Mesenchymal stem cell (in vitro differentiated cells and primary cell): ENCODE measurements at regions not wholly inside any gene's neighbourhood (a gene's known extent, or its start where the extent isn't known, plus 50 kb on each side); places are given as distances from the start of the nearest gene placed in this dataset.

ENCODE experiments used
- DNase-seq: peaks from one replicate; pipeline ENCODE4 v3.0.0-alpha.2; 2013
- H2AFZ ChIP-seq: one replicate; pipeline ENCODE4 v1.6.1; 2013; ENCODE audit warnings: low read depth, mild to moderate bottlenecking, control low read depth, inconsistent platforms, low read length, moderate library complexity
- H2AK5ac ChIP-seq: 2 replicates; pipeline ENCODE4 v1.6.1; 2013; ENCODE audit warnings: low read length, moderate library complexity, mild to moderate bottlenecking, inconsistent platforms; ENCODE audit not compliant: severe bottlenecking
- H2BK120ac ChIP-seq: one replicate; pipeline ENCODE4 v1.6.1; 2013; ENCODE audit warnings: low read depth, mild to moderate bottlenecking, inconsistent platforms, low read length, moderate library complexity
- H2BK12ac ChIP-seq, 2 experiments: one replicate each; pipeline ENCODE4 v1.6.1; 2013; ENCODE audit warnings: inconsistent platforms in 2 of 2, low read length in 2 of 2, mild to moderate bottlenecking in 2 of 2, moderate library complexity in 2 of 2, control low read depth in 1 of 2
- H2BK15ac ChIP-seq: one replicate; pipeline ENCODE4 v1.6.1; 2013; ENCODE audit warnings: mild to moderate bottlenecking, low read depth, inconsistent platforms; ENCODE audit not compliant: poor library complexity, severe bottlenecking
- H2BK5ac ChIP-seq: 2 replicates; pipeline ENCODE4 v1.6.1; 2013; ENCODE audit warnings: low read depth, mild to moderate bottlenecking, low read length, control low read depth, inconsistent platforms; ENCODE audit not compliant: poor library complexity, severe bottlenecking
- H3K14ac ChIP-seq, 2 experiments: one replicate each; pipeline ENCODE4 v1.6.1; 2013; ENCODE audit warnings: inconsistent platforms in 2 of 2, low read length in 2 of 2, control low read depth in 1 of 2, mild to moderate bottlenecking in 1 of 2, moderate library complexity in 1 of 2
- H3K18ac ChIP-seq, 2 experiments: one replicate each; pipeline ENCODE4 v1.6.1; 2013; ENCODE audit warnings: inconsistent platforms in 2 of 2, low read length in 2 of 2, control low read depth in 1 of 2, low read depth in 1 of 2, mild to moderate bottlenecking in 1 of 2
- H3K23ac ChIP-seq, 2 experiments: one replicate each; pipeline ENCODE4 v1.6.1; 2013; ENCODE audit warnings: inconsistent platforms in 2 of 2, low read length in 2 of 2, mild to moderate bottlenecking in 2 of 2, moderate library complexity in 2 of 2, control low read depth in 1 of 2
- H3K27ac ChIP-seq: 2 replicates; pipeline ENCODE4 v1.5.1; 2013; ENCODE audit warnings: mild to moderate bottlenecking, moderate library complexity, low read length, control low read depth, inconsistent platforms; ENCODE audit not compliant: poor library complexity, severe bottlenecking
- H3K27me3 ChIP-seq, 2 experiments: 2 replicates each; pipeline versions ENCODE4 v1.6.1 to v1.7.0; 2013; ENCODE audit warnings: low read length in 2 of 2, mild to moderate bottlenecking in 2 of 2, moderate library complexity in 2 of 2, control low read depth in 1 of 2, inconsistent platforms in 1 of 2; ENCODE audit not compliant: control insufficient read depth in 1 of 2, insufficient read depth in 1 of 2
- H3K36me3 ChIP-seq, 2 experiments: 2 replicates each; pipeline versions ENCODE4 v1.6.1 to v1.7.0; 2013; ENCODE audit warnings: low read length in 2 of 2, control low read depth in 1 of 2, inconsistent platforms in 1 of 2, low read depth in 1 of 2, mild to moderate bottlenecking in 1 of 2; ENCODE audit not compliant: insufficient read depth in 2 of 2, control insufficient read depth in 1 of 2
- H3K4ac ChIP-seq, 2 experiments: one replicate each; pipeline ENCODE4 v1.6.1; 2013; ENCODE audit warnings: inconsistent platforms in 2 of 2, low read length in 2 of 2, mild to moderate bottlenecking in 2 of 2, moderate library complexity in 2 of 2, control low read depth in 1 of 2, low read depth in 1 of 2
- H3K4me1 ChIP-seq: 2 replicates; pipeline ENCODE4 v1.6.1; 2013; ENCODE audit warnings: low read depth, low read length, control low read depth; ENCODE audit not compliant: control insufficient read depth, insufficient read depth
- H3K4me2 ChIP-seq: 2 replicates; pipeline ENCODE4 v1.6.1; 2013; ENCODE audit warnings: low read length, mild to moderate bottlenecking, inconsistent platforms; ENCODE audit not compliant: poor library complexity, severe bottlenecking
- H3K4me3 ChIP-seq, 2 experiments: 2 replicates each; pipeline versions ENCODE4 v1.5.1 to v1.7.0; 2013; ENCODE audit warnings: low read length in 2 of 2, mild to moderate bottlenecking in 2 of 2, control low read depth in 1 of 2, low read depth in 1 of 2; ENCODE audit not compliant: insufficient read depth in 1 of 2
- H3K79me1 ChIP-seq: replicated peaks from 2 replicates; pipeline ENCODE4 v1.6.1; 2013; ENCODE audit warnings: mild to moderate bottlenecking, control low read depth, low read length, inconsistent platforms; ENCODE audit not compliant: poor library complexity, severe bottlenecking
- H3K9ac ChIP-seq: 2 replicates; pipeline ENCODE4 v1.7.0; 2013; ENCODE audit warnings: mild to moderate bottlenecking, low read length, moderate library complexity
- H3K9me3 ChIP-seq: 2 replicates; pipeline ENCODE4 v1.7.0; 2013; ENCODE audit warnings: mild to moderate bottlenecking, low read length; ENCODE audit not compliant: control insufficient read depth
- H4K8ac ChIP-seq: one replicate; pipeline ENCODE4 v1.6.1; 2013; ENCODE audit warnings: inconsistent platforms, mild to moderate bottlenecking, low read length, moderate library complexity
- H4K91ac ChIP-seq: one replicate; pipeline ENCODE4 v1.6.1; 2013; ENCODE audit warnings: mild to moderate bottlenecking, low read length, inconsistent platforms
- WGBS: methylation state at CpG from one replicate; pipeline ENCODE4 v1.1.7; 2013; ENCODE audit warnings: mixed read lengths; 5-methylcytosine and 5-hydroxymethylcytosine counted together

DNA sequence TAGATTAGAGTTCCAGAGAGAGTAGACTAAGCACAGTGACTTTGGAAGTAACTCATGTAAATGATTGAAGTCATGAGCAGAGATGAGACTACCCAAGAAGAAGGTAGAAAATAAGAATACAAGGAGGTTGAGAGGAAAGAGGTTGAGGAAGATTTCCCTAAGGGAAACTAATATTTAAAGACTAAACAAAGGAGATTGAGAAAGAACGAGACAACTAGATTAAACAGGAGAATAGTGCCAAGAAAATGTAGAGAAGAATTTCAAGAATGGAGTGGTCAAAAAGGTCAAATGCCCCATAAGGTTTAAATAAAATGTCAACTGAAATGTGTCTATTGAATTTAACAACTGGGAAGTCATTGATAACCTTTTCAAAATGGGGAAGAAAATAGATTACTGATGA is 59.0 kb downstream of the RPS29 start:
- Histone ChIP-seq H2BK120ac (no peak overlapping the region), H3K4me1 (no peaks in the 10 kb centered on the region)
- WGBS = 41% methylated on average over 1 of the region's 1 CpG

DNA sequence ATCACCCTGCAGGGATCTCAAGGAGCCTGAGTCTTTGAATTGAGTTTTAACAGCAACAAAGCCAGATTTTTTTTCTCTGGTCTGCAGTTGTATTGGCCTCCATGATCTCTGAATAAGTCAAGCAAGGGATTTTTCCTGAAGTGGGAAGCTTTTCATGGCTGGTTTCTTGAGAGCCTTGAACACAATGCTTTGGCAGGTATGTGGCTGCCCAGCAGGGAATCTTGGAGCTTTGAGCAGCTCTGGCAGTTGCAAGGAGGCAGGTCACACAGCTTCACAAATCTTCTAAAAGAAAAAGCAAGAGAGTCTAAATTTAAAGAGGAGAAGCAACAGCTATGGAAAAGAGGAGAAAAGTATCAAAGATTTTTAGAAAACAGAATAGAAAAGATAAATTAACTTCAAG is 60.1 kb downstream of the RPS29 start:
- H2BK5ac ChIP-seq = no peak overlapping the region
- no peak overlapping the region for H3K27ac ChIP-seq
- H2AK5ac ChIP-seq = no peak overlapping the region
- H4K8ac ChIP-seq = no peak overlapping the region
- peaks cover 5% of the 10 kb centered on the region for H3K9me3 ChIP-seq
- H3K79me1 ChIP-seq = no peaks in the 10 kb centered on the region
- H2BK12ac ChIP-seq = no peak overlapping the region
- H3K4ac ChIP-seq = no peak overlapping the region
- no peak overlapping the region for H2AFZ ChIP-seq
- no peak overlapping the region for H3K14ac ChIP-seq
- no peaks in the 10 kb centered on the region for H3K4me1 ChIP-seq
- H4K91ac ChIP-seq = no peak overlapping the region
- H3K23ac ChIP-seq = no peak overlapping the region
- peaks cover 4 to 18% of the 10 kb centered on the region in 2 experiments for H3K27me3 ChIP-seq
- H3K36me3 ChIP-seq = no peaks in the 10 kb centered on the region
- no peak overlapping the region for H3K9ac ChIP-seq
- DNase-seq = no peak
- no peak overlapping the region for H2BK15ac ChIP-seq
- no peak overlapping the region for H3K4me2 ChIP-seq
- no peak overlapping the region for H3K4me3 ChIP-seq
- no peak overlapping the region for H2BK120ac ChIP-seq
- H3K18ac ChIP-seq = no peak overlapping the region

More for the DNA sequence above, 59.0 kb downstream of the RPS29 start:
- no peak overlapping the region for H3K23ac ChIP-seq
- H3K36me3 ChIP-seq = no peaks in the 10 kb centered on the region
- no peak overlapping the region for H2BK5ac ChIP-seq
- DNase-seq = no peak
- no peak overlapping the region for H4K8ac ChIP-seq
- H3K9ac ChIP-seq = no peak overlapping the region
- H4K91ac ChIP-seq = no peak overlapping the region
- H3K79me1 ChIP-seq = no peaks in the 10 kb centered on the region
- no peak overlapping the region for H2BK12ac ChIP-seq
- no peak overlapping the region for H2AFZ ChIP-seq
- no peak overlapping the region for H3K18ac ChIP-seq
- no peak overlapping the region for H3K4ac ChIP-seq
- no peak overlapping the region for H3K4me2 ChIP-seq
- peaks cover 5% of the 10 kb centered on the region for H3K9me3 ChIP-seq
- H2AK5ac ChIP-seq = no peak overlapping the region
- no peak overlapping the region for H3K14ac ChIP-seq
- no peak overlapping the region for H3K27ac ChIP-seq
- no peak overlapping the region for H2BK15ac ChIP-seq
- H3K27me3 ChIP-seq = peaks cover 0 to 14% of the 10 kb centered on the region in 2 experiments
- no peak overlapping the region for H3K4me3 ChIP-seq

DNA sequence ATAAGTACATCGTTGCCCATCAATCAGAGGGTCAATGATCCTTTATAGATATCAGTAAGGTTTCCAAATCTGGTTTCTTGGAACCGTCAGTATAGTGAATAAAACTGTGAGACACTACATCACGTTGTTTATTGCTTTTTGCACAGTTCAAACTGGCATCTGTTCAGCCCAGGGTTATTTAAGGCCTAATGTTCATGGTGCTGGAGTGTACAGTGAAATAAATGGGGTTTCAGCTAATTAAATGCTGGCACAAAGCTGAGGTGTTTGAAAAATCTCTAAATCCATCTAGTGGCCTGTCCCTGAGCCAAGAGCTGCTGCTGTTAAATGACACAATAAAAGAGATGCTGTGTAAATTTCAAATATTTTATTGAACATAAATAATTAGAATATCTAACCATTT is 69.9 kb downstream of the RPS29 start:
- no peaks in the 10 kb centered on the region for H3K4me1 ChIP-seq
- WGBS = 85% methylated on average over 3 of the region's 3 CpGs
- DNase-seq = no peak

DNA sequence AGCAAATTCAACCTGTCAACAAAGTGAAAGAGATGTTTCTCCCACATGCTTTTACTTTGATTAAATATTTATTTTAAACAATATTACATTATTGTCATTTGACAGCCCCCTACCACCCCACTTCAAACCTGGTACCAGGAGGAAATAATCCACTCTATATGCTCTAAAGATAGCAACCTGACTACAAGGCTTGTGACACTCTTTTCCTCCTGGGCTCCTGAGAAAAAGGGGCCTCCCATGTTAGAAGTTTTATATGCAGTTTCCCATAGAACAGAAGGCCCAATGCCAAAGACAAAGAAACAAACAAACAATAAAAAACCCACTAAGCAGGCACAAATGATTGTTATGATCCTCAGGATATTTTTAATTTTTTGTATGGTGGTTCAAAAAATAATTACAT is 73.6 kb downstream of the RPS29 start:
- Histone ChIP-seq H3K23ac (no peak overlapping the region), H2BK5ac (no peak overlapping the region), H3K27ac (peak overlapping the region; percentile 32), H3K18ac (no peak overlapping the region), H2AFZ (no peak overlapping the region), H3K14ac (no peak overlapping the region), H2BK15ac (no peak overlapping the region), H3K9ac (no peak overlapping the region), H3K4me2 (no peak overlapping the region), H3K4ac (no peak overlapping the region), H3K79me1 (no peaks in the 10 kb centered on the region), H3K4me3 (no peak overlapping the region), H4K8ac (no peak overlapping the region), H3K27me3 (peaks cover 2% of the 10 kb centered on the region in 2 experiments), H3K4me1 (no peaks in the 10 kb centered on the region), H3K36me3 (no peaks in the 10 kb centered on the region), H2AK5ac (no peak overlapping the region), H3K9me3 (peaks cover 8% of the 10 kb centered on the region), H4K91ac (no peak overlapping the region), H2BK12ac (no peak overlapping the region), H2BK120ac (no peak overlapping the region)
- no peak for DNase-seq

More for the DNA sequence above, 69.9 kb downstream of the RPS29 start:
- Histone ChIP-seq H3K4me3 (no peak overlapping the region), H3K9ac (no peak overlapping the region), H3K18ac (no peak overlapping the region), H3K79me1 (no peaks in the 10 kb centered on the region), H3K4me2 (no peak overlapping the region), H3K4ac (no peak overlapping the region), H3K36me3 (no peaks in the 10 kb centered on the region), H2AK5ac (no peak overlapping the region), H2BK15ac (no peak overlapping the region), H3K14ac (no peak overlapping the region), H2AFZ (no peak overlapping the region), H3K23ac (no peak overlapping the region), H4K91ac (no peak overlapping the region), H3K9me3 (no peaks in the 10 kb centered on the region), H3K27ac (no peak overlapping the region), H2BK5ac (no peak overlapping the region), H4K8ac (no peak overlapping the region), H2BK120ac (no peak overlapping the region), H3K27me3 (peaks cover 0 to 4% of the 10 kb centered on the region in 2 experiments), H2BK12ac (no peak overlapping the region)
